ENCODE measurements at regions not wholly inside any gene's neighbourhood (a gene's known extent, or its start where the extent isn't known, plus 50 kb on each side); places are given as distances from the start of the nearest gene placed in this dataset.

DNA sequence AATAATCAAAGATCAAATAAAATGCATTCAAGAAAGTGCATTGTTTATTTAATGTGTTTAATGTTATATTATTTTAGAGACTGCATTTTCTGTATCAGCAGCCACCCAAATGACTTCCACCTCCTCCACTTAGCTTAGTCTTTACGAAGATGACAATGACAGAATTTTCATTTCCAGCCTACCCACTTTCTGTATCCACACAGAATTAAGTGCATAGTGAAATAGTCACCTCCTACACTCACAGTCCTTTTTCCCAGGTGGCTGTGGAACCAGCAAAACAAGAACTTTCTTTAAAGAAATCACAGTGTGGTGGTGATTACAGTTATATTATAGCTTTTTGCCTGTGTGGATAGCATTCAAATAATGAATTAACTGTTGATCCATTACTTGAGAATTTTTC is 66.2 kb upstream of the KCNK1 start:
- TF ChIP-seq, protein P1, sequence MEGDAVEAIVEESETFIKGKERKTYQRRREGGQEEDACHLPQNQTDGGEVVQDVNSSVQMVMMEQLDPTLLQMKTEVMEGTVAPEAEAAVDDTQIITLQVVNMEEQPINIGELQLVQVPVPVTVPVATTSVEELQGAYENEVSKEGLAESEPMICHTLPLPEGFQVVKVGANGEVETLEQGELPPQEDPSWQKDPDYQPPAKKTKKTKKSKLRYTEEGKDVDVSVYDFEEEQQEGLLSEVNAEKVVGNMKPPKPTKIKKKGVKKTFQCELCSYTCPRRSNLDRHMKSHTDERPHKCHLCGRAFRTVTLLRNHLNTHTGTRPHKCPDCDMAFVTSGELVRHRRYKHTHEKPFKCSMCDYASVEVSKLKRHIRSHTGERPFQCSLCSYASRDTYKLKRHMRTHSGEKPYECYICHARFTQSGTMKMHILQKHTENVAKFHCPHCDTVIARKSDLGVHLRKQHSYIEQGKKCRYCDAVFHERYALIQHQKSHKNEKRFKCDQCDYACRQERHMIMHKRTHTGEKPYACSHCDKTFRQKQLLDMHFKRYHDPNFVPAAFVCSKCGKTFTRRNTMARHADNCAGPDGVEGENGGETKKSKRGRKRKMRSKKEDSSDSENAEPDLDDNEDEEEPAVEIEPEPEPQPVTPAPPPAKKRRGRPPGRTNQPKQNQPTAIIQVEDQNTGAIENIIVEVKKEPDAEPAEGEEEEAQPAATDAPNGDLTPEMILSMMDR (IDR thresholded peaks at IDR 0.05; ENCODE audit: control insufficient read depth, extremely low read depth, insufficient read depth): no peak
- no peak for DNase-seq (ENCODE audit: low read depth)
- no peak overlapping the region for H3K4me3 ChIP-seq (ENCODE audit: low read depth, low read length)

DNA sequence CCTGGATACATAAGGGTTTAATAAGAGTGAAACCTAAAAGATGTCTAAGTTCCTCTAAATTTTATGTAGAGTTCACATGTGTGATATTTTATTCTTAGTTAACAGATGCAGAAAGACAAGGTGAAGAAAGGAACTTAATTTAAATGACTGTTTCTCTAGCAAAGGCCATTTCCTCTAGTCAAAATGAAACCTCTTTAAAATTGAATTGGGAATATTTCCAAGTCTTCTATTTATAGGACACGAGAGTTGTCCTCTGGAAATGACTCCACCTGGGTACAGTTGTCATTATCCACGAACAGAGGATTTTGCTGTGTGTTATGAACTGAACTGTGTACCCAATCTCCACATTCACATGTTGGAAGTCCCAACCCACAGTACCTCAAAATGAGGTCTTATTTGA is 64.5 kb upstream of the KCNK1 start:
- H3K4me3 ChIP-seq (ENCODE audit: low read depth, low read length): no peak overlapping the region
- no peak for DNase-seq (ENCODE audit: low read depth)
- TF ChIP-seq, protein P1 (IDR thresholded peaks at IDR 0.05; ENCODE audit: control insufficient read depth, extremely low read depth, insufficient read depth): no peak

DNA sequence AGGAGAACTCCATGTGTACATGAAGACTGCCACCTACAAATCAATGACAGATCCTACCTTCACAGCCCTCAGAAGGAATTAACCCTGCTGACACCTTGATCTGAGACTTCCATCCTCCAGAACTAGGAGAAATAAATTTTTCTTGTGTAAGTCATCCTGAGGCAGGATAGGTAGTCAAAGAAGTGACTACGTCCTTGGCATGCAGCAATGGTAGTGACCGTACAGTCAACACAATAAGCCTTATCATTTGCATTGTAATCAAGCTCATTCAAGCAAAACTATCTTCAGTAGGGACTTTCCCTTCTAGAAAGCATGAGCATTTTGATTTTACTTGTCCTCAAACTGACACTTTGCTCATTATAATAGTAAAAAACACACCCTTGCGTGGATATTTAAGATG is 64.0 kb upstream of the KCNK1 start:
- TF ChIP-seq, protein P1 (IDR thresholded peaks at IDR 0.05; ENCODE audit: control insufficient read depth, extremely low read depth, insufficient read depth): no peak
- H3K4me3 ChIP-seq (ENCODE audit: low read depth, low read length): no peak overlapping the region
- DNase-seq (ENCODE audit: low read depth): no peak

DNA sequence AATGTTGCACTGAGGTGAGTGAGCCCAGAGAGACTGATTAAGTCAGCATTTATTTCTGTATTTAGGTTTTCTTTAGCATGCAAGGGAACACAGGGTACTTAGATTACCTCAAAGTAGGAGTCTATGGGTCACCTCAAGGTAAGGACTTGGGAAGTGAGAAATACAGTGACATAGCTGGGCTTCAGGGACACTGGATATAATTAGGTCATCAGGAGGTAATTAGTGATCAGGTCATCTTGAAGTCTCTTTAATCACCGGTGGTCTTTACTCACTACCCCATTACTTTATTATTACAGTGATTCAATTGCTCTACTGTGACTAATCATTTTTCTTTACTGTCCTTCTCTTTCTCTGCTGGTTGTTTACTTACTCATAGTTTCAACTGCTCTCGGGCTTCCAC is 59.9 kb upstream of the KCNK1 start:
- TF ChIP-seq, protein P1 (IDR thresholded peaks at IDR 0.05; ENCODE audit: control insufficient read depth, extremely low read depth, insufficient read depth): no peak
- no peak for DNase-seq (ENCODE audit: low read depth)
- no peak overlapping the region for H3K4me3 ChIP-seq (ENCODE audit: low read depth, low read length)

DNA sequence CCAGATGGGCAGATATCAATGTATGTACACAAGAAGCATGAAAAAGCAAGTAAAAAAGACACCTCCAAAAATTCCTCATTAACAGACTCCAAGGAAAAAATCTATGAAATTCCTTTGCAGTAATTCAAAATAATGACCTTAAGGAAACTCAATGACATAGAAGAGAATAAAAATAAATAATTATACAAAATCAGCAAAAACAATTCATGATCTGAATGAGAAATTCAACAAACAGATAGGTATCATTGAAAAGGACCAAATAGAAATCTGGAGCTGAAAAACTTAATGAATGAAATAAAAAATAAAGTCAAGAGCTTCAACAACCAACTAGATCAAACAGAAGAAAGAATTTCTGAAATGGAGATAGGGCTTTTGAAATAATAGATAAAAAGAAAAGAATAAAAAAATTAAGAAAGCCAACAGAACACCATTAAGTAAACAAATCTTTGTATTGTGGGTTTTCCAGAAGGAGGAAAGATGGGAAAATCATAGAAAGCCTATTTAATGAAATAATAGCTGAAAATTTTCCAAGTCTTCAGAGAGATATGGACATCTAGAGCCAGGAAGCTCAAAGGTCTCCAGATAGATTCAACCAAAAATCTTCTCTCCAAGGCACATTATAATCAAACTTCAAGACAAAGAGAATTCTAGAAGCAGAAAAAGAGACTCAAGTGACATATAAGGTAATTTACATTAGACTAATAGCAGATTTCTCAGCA is 52.0 kb upstream of the KCNK1 start:
- no peak for DNase-seq (ENCODE audit: low read depth)
- TF ChIP-seq, protein P1 (IDR thresholded peaks at IDR 0.05; ENCODE audit: control insufficient read depth, extremely low read depth, insufficient read depth): no peak
- no peak overlapping the region for H3K4me3 ChIP-seq (ENCODE audit: low read depth, low read length)
